Activated T-cell treated with anti-CD3 and anti-CD28 coated beads, Interleukin-2, amount 50 U/mL, for 24 hours (primary cell): ENCODE measurements at regions not wholly inside any gene's neighbourhood (a gene's known extent, or its start where the extent isn't known, plus 50 kb on each side); places are given as distances from the start of the nearest gene placed in this dataset.

Source experiments
- DNase-seq: peaks from one replicate; pipeline ENCODE4 v3.0.0-alpha.2; 2020
- H3K27ac Mint-ChIP-seq: 2 replicates; pipeline ENCODE4 v1.8.0; 2020; ENCODE audit warnings: mild to moderate bottlenecking, mixed read lengths
- H3K27me3 Mint-ChIP-seq: 2 replicates; pipeline ENCODE4 v1.8.0; 2020; ENCODE audit warnings: mixed read lengths
- H3K36me3 Mint-ChIP-seq: 2 replicates; pipeline ENCODE4 v1.8.0; 2020; ENCODE audit warnings: low read depth, mixed read lengths
- H3K4me1 Mint-ChIP-seq: 2 replicates; pipeline ENCODE4 v1.8.0; 2020; ENCODE audit warnings: low read depth, mixed read lengths
- H3K4me3 Mint-ChIP-seq: 2 replicates; pipeline ENCODE4 v1.8.0; 2020; ENCODE audit warnings: mild to moderate bottlenecking, moderate library complexity, mixed read lengths
- H3K9me3 Mint-ChIP-seq: 2 replicates; pipeline ENCODE4 v1.8.0; 2020; ENCODE audit warnings: mixed read lengths

DNA sequence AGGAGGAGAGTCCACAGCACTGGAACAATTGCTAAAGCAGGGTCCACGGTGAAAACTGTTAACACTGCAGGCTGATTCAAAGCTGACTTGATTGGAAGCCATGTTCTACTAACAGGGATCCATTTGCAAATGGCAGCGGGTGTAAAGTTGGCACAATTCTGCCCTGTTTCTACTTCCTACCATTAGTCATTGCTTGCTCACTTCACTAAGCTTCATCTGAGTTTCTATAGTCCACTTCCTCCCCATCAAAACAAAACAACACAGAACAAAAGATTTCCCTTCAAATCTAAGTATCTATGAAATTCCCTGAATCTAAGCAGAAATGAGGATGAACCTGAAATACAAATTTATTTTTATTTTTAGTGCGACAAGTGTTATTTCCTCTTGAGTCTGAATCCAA is 187.4 kb upstream of the SOX11 start:
- H3K27me3 Mint-ChIP-seq = no peaks in the 10 kb centered on the region
- H3K27ac Mint-ChIP-seq = no peak overlapping the region
- H3K9me3 Mint-ChIP-seq = peaks cover 6% of the 10 kb centered on the region
- no peaks in the 10 kb centered on the region for H3K4me1 Mint-ChIP-seq
- H3K4me3 Mint-ChIP-seq = no peak overlapping the region
- H3K36me3 Mint-ChIP-seq = no peaks in the 10 kb centered on the region
- DNase-seq = no peak

DNA sequence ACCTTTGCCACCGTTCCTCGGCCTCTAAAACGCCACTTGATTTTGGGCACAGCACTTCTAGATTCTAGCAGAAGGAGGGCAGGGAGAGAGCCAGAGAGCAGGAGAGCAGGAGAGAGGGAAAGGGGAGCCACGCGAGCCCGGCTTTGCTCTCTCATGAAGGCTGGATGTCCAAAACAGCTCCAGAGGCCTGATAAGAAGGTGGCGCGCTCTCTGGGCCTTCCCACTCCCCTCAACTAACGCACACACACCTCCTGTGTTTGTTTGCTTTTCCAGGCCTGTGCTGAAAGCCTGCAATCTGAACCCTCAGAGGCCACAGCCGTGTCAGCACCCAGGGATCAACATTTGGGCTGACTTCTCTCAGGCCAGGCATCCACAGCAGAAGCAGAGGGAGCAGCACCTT is 184.8 kb upstream of the SOX11 start:
- no peak overlapping the region for H3K4me3 Mint-ChIP-seq
- H3K27me3 Mint-ChIP-seq = no peaks in the 10 kb centered on the region
- H3K36me3 Mint-ChIP-seq = no peaks in the 10 kb centered on the region
- no peaks in the 10 kb centered on the region for H3K4me1 Mint-ChIP-seq
- no peak overlapping the region for H3K27ac Mint-ChIP-seq
- no peak for DNase-seq
- H3K9me3 Mint-ChIP-seq = peaks cover 4% of the 10 kb centered on the region

DNA sequence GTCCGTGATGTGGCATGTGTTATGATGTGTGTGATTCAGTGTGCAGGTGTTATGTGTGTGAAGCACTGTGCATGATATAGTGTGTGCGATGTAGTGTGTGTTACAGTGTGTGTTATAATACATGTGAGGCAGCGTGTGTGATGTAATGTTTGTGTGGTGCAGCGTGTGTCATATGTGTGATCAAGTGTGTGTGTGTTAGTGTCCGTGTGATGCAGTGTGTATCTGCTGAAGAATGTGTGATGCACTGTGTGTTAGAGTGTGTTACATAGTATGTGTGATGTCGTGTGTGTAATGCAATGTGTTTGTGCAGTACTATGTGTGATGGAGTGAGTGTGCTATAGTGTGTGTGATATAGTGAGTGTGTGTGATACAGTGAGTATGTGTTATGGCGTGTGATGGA is 182.8 kb upstream of the SOX11 start:
- Mint-ChIP-seq H3K27me3 (no peaks in the 10 kb centered on the region), H3K27ac (no peak overlapping the region), H3K4me3 (no peak overlapping the region), H3K36me3 (no peaks in the 10 kb centered on the region), H3K9me3 (no peaks in the 10 kb centered on the region), H3K4me1 (no peaks in the 10 kb centered on the region)
- DNase-seq = no peak

DNA sequence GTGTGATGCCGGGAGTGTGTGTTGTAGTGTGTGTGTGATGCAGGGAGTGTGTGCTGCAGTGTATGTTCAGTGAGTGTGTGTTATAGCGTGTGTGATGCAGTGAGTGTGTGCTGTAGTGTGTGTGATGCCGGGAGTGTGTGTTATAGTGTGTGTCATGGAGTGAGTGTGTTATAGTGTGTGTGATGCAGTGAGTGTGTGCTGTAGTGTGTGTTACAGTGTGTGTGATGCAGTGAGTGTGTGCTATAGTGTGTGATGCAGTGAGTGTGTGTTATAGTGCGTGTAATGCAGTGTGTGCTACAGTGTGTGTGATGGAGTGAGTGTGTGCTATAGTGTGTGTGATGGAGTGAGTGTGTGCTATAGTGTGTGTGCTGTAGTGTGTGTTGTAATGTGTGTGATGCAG is 182.1 kb upstream of the SOX11 start:
- H3K4me1 Mint-ChIP-seq = no peaks in the 10 kb centered on the region

DNA sequence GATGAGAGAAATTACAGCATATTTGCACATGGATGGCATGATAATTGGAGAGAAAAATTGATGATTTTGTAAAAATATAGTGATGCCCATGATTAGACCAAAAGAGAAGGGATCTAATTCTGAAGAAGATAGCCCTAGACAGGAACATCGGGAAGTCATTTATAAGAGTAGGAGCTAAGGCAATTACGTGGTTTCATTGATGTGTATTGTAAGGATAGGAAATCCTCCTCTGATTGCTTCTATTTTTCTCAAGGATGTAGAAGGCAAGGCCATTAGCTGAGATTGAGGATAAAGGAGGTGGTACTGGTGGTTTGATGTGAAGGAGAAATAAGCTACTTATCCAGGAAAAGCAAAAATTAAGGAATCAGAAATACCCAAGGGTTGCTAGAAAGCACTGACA is 176.5 kb upstream of the SOX11 start:
- Mint-ChIP-seq H3K4me1 (no peaks in the 10 kb centered on the region), H3K27me3 (no peaks in the 10 kb centered on the region), H3K9me3 (no peaks in the 10 kb centered on the region), H3K4me3 (no peak overlapping the region), H3K36me3 (no peaks in the 10 kb centered on the region), H3K27ac (no peak overlapping the region)
- DNase-seq = no peak

More for the DNA sequence above, 182.1 kb upstream of the SOX11 start:
- Mint-ChIP-seq H3K9me3 (no peaks in the 10 kb centered on the region), H3K36me3 (no peaks in the 10 kb centered on the region), H3K4me3 (no peak overlapping the region), H3K27ac (no peak overlapping the region), H3K27me3 (no peaks in the 10 kb centered on the region)
- no peak for DNase-seq

DNA sequence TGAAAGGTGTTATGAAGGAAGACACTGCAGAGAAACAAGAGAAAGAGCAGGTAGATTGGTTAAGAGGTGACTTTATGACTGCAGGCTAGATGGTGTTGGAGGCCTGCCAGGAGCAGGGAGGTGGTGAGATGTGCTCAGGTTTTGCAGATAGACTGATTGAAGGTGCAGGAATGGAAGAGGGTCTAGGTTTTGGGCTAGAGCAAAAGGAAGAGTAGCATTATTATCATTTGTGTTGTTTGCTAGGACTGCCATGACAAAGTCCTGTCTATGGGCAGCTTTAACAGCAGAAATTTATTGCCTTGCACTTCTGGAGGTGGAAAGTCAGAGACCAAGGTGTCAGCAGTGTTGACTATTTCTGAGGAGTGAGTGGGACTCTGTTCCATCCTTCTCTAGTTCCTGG is 172.9 kb upstream of the SOX11 start:
- no peaks in the 10 kb centered on the region for H3K36me3 Mint-ChIP-seq
- no peaks in the 10 kb centered on the region for H3K27me3 Mint-ChIP-seq
- H3K4me3 Mint-ChIP-seq = no peak overlapping the region
- H3K4me1 Mint-ChIP-seq = no peaks in the 10 kb centered on the region
- DNase-seq = no peak
- no peaks in the 10 kb centered on the region for H3K9me3 Mint-ChIP-seq
- no peak overlapping the region for H3K27ac Mint-ChIP-seq

DNA sequence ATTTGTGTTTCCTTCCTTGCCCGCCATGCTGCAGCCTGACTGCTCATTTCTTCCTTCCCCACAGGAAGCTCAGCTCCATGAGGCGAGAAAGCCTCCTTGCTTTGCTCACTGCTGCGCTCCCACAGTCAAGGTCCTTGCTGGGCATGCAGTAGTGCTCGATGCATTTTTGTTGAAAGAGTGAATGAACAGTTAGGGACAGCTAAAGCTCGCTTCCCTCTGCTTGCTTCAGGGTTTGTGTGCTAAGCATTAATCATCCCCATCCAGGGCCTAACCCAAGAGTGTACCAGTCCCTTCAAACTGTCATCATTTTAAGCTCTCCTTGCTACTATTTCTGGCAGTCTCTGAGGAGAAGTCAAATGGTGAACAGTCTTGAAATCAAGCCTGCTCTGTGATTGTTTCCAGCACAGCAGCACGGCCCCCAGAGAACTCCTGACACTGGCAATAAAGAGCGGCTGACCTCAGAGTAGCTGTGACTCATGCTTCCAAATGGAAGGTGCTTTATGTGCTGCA is 171.7 kb upstream of the SOX11 start:
- no peaks in the 10 kb centered on the region for H3K27me3 Mint-ChIP-seq
- no peak for DNase-seq
- no peaks in the 10 kb centered on the region for H3K36me3 Mint-ChIP-seq
- no peaks in the 10 kb centered on the region for H3K9me3 Mint-ChIP-seq
- no peak overlapping the region for H3K4me3 Mint-ChIP-seq
- H3K27ac Mint-ChIP-seq = no peak overlapping the region
- H3K4me1 Mint-ChIP-seq = no peaks in the 10 kb centered on the region

DNA sequence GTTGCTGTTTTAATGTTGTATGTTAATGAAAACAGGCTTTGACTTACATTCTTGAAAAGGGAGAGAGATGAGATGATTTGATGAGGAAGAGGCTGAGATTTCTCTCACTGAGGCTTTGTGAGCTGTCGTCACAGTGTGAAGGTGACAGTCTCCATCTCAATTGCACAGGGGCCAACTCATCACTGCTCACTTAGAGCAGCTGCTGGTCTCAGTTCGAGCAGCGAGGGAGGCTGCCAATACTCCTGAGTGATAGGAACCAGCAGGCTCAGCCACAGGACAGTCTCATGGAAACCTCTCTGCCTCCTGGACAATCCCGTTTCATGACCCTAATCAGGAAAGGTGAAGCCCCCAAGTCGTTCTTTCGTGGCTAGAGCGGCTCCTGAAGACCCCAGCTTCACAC is 170.7 kb upstream of the SOX11 start:
- Mint-ChIP-seq H3K4me1 (no peaks in the 10 kb centered on the region), H3K4me3 (no peak overlapping the region), H3K36me3 (no peaks in the 10 kb centered on the region), H3K27ac (no peak overlapping the region), H3K27me3 (no peaks in the 10 kb centered on the region), H3K9me3 (peaks cover 1% of the 10 kb centered on the region)
- no peak for DNase-seq

DNA sequence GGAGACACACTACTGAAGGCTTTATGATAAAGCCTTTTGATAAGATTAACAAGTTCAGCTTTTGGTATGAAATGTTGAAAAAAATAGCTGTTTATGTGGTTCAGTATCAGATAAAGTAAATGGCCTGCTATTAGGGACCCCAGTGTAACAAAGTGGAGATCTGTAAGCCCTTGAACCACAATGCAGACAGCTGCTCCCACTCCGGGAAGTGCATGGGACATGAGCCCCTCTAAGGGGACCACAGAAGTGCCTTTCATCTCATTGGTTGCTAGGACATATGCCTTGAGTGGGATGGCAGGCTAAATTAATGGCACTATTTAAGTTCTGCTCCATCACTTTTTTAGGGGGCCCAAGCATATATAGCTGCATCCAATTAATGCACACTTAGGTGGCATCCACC is 167.6 kb upstream of the SOX11 start:
- no peaks in the 10 kb centered on the region for H3K4me1 Mint-ChIP-seq
- no peak for DNase-seq
- peaks cover 2% of the 10 kb centered on the region for H3K9me3 Mint-ChIP-seq
- no peaks in the 10 kb centered on the region for H3K27me3 Mint-ChIP-seq
- no peak overlapping the region for H3K27ac Mint-ChIP-seq
- no peak overlapping the region for H3K4me3 Mint-ChIP-seq
- H3K36me3 Mint-ChIP-seq = no peaks in the 10 kb centered on the region

DNA sequence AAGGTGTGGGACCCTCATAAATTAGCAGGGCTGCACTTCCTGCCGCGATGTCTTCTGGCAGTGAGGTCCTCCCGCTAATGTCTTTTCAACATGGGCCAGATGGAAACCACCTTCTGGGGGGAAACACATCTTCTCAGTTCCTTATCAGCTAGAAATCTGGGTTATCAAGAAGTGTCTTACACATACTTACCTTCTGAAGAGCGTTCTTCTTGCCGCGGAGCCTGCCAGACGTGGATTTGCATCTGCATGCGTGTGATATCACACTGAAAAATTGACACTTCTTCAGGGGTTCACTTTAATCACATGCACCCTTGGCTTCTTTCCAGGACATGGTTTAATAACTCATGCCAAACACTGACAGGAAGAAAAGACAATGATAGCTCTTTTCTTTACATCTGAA is 163.5 kb upstream of the SOX11 start:
- no peak overlapping the region for H3K27ac Mint-ChIP-seq
- no peaks in the 10 kb centered on the region for H3K4me1 Mint-ChIP-seq
- DNase-seq = no peak
- H3K4me3 Mint-ChIP-seq = no peak overlapping the region
- no peaks in the 10 kb centered on the region for H3K27me3 Mint-ChIP-seq
- no peaks in the 10 kb centered on the region for H3K36me3 Mint-ChIP-seq
- peaks cover 2% of the 10 kb centered on the region for H3K9me3 Mint-ChIP-seq

DNA sequence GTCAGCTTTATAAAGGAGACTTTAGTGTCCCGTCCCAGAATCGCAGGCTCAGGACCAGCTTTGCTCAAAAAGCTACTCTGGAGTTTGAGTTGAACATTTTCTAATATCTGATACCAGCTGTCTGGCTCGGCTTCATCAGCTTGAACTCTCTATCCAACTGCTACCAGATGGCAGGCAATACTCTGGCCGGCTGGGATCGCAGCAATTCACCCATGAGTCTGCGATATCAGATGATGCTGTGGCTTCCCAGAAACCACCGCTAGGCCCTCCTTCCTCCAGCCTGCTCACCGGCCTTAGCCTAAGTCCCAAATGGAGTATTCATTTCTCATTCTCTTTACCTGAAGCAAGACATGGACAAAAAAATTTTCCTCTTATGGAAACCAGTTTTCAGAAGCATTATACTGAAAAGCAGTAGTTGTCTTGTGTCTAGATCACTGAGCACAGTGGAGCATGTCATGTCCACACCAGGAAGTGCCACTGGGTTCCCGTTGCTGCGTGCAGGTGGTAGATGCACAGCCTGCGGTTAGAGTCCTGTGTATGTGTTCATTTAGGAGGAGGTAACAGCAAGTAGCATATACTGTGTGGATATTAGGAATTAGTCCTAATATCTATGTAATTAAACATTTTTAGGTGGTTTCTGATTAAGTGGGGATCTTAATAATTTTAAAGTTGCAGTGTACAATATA is 162.0 kb upstream of the SOX11 start:
- H3K27me3 Mint-ChIP-seq = no peaks in the 10 kb centered on the region
- no peak overlapping the region for H3K27ac Mint-ChIP-seq
- peaks cover 2% of the 10 kb centered on the region for H3K9me3 Mint-ChIP-seq
- H3K36me3 Mint-ChIP-seq = no peaks in the 10 kb centered on the region
- no peak for DNase-seq
- no peak overlapping the region for H3K4me3 Mint-ChIP-seq
- no peaks in the 10 kb centered on the region for H3K4me1 Mint-ChIP-seq

DNA sequence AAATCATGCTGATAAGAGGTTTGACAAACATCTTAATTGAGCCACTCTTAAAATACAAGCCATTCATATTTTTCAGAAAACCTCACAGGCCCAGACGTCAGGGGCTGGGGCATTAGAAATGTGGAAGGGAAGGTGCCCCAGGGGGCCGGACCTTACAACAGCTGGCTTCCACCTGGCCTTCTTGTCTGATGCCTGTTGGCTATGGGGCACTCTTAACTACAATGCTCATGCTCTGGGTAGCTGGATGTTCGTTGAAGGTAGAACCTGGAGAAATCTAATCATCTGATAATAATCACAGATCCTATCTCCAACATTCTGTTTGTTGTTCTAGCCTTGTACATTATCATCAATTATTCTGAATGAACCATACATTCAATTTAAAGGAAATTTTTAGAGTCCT is 156.9 kb upstream of the SOX11 start:
- H3K36me3 Mint-ChIP-seq = no peaks in the 10 kb centered on the region
- no peak overlapping the region for H3K27ac Mint-ChIP-seq
- no peaks in the 10 kb centered on the region for H3K4me1 Mint-ChIP-seq
- DNase-seq = no peak
- no peak overlapping the region for H3K4me3 Mint-ChIP-seq
- H3K9me3 Mint-ChIP-seq = no peaks in the 10 kb centered on the region
- no peaks in the 10 kb centered on the region for H3K27me3 Mint-ChIP-seq

DNA sequence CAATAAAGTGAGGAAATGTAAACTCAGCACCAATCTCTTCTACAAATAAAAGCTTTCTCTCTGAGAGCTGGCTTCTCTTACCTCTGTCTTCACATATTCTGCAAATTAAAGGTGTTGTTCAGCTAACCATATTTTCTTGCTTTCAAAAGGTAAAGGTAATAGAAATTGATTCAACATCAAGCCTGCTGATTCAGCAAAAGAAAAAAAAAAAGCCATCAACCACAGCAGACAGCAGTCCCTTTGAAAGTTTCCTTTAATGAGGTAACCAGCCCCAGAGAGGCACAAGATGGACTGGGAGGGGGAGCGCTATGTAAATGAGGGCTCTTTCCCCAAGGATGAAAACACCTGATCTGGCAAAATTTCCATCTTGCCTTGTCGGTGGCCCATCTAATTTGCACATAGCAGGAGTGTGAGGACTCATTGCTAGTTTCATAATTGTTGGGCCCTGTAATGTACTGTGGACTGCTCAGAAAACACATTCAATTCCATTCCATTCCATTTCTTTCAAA is 154.9 kb upstream of the SOX11 start:
- no peaks in the 10 kb centered on the region for H3K27me3 Mint-ChIP-seq
- H3K27ac Mint-ChIP-seq = no peak overlapping the region
- DNase-seq = no peak
- no peaks in the 10 kb centered on the region for H3K9me3 Mint-ChIP-seq
- H3K36me3 Mint-ChIP-seq = no peaks in the 10 kb centered on the region
- H3K4me1 Mint-ChIP-seq = no peaks in the 10 kb centered on the region
- no peak overlapping the region for H3K4me3 Mint-ChIP-seq

DNA sequence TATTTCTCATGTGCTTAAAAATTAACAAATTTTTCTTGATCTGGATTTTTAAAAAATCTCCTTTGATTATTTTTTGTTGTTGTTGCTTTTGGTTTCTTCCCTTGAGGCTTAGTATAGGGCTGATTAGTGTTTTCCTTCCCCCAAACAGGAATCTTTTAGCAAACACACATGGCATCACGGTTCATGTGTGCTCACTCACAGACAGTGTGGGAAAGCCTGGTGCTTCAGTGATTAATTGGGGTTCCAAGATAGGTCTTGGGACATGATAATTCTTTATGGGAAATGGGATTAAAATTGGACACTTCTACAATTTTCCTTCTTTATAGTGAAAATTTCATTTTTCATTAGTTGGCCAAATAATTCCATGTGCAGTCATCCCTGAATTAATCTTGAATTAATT is 153.9 kb upstream of the SOX11 start:
- Mint-ChIP-seq H3K4me3 (no peak overlapping the region), H3K4me1 (no peaks in the 10 kb centered on the region), H3K27me3 (no peaks in the 10 kb centered on the region), H3K36me3 (no peaks in the 10 kb centered on the region), H3K27ac (no peak overlapping the region), H3K9me3 (peaks cover 7% of the 10 kb centered on the region)
- DNase-seq = no peak

DNA sequence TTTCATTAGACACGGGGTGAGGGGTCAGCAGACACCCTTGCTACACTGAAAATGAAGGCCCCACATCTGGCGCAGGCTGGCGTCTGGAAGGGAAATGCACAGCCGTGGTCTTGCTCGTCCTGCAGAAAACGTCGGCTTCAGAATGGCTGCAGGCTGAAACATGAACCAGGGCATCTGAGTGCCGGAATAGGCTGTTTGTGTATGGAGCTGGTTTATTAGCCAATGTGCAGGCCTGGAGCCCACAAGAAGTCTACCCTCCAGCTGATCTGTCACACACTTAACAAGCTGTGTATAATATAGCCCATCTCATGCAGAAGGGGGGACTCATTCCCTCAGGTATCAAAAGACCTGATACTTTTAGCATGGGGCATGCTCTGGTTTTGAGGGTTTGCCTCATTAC is 153.4 kb upstream of the SOX11 start:
- no peaks in the 10 kb centered on the region for H3K27me3 Mint-ChIP-seq
- DNase-seq = no peak
- peaks cover 12% of the 10 kb centered on the region for H3K9me3 Mint-ChIP-seq
- H3K4me3 Mint-ChIP-seq = no peak overlapping the region
- H3K27ac Mint-ChIP-seq = no peak overlapping the region
- no peaks in the 10 kb centered on the region for H3K4me1 Mint-ChIP-seq
- H3K36me3 Mint-ChIP-seq = no peaks in the 10 kb centered on the region
